RWPE1 (cell line): ENCODE measurements at regions not wholly inside any gene's neighbourhood (a gene's known extent, or its start where the extent isn't known, plus 50 kb on each side); places are given as distances from the start of the nearest gene placed in this dataset.

Experiments used
- CTCF ChIA-PET: fragments of 350-600 bp; sonication (Branson Sonifier 250); formaldehyde crosslinking; extraction: SDS; loops from one replicate; lab custom pipeline; 2021; lab: Yijun Ruan, JAX
- POLR2A ChIA-PET: fragments of 400-600 bp; formaldehyde crosslinking; extraction: SDS; loops from one replicate; lab custom pipeline; 2020; ENCODE audit warnings: antibody characterized with exemption; ENCODE audit not compliant: low non-redundant PET; lab: Yijun Ruan, JAX
- DNase-seq: peaks from one replicate; pipeline ENCODE4 v3.0.0; 2012; ENCODE audit warnings: low spot score
- H3K27ac ChIP-seq: fragments of 450-650 bp; 2 replicates; pipeline ENCODE4 v1.5.1; 2017
- TF ChIP-seq, protein P1 (sequence below): fragments of 450-650 bp; conservative IDR thresholded peaks from 2 replicates; pipeline ENCODE4 v1.5.1; 2017; ENCODE audit warnings: low read depth, mild to moderate bottlenecking

- ChIA-PET POLR2A (no interaction called here), CTCF (no interaction called here)
- TF ChIP-seq, protein P1, sequence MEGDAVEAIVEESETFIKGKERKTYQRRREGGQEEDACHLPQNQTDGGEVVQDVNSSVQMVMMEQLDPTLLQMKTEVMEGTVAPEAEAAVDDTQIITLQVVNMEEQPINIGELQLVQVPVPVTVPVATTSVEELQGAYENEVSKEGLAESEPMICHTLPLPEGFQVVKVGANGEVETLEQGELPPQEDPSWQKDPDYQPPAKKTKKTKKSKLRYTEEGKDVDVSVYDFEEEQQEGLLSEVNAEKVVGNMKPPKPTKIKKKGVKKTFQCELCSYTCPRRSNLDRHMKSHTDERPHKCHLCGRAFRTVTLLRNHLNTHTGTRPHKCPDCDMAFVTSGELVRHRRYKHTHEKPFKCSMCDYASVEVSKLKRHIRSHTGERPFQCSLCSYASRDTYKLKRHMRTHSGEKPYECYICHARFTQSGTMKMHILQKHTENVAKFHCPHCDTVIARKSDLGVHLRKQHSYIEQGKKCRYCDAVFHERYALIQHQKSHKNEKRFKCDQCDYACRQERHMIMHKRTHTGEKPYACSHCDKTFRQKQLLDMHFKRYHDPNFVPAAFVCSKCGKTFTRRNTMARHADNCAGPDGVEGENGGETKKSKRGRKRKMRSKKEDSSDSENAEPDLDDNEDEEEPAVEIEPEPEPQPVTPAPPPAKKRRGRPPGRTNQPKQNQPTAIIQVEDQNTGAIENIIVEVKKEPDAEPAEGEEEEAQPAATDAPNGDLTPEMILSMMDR = no peak
- H3K27ac ChIP-seq = no peak overlapping the region
- DNase-seq = no peak
These were observed 620.9 kb downstream of the TLL1 start for GRCh38 chr4:166493924-166494345.

DNA sequence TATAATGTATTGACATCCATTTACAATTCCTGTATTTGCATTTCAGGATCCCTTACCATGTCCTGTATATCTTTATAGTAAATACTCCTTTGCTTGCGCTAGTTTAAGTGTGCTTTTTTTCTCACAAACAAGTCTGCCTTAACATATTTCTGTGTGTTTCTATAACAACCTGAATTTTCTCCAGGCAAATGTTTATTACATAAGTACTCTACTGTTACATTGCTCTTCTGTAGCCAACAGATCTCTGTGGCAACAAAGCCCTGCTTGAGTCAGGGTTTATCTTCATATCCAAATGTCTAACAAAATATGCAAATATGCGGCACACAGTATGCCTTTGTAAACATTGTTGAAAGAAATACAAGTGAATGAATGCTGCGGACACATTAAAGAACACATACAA, 625.5 kb downstream of the TLL1 start:
- ChIA-PET CTCF (no interaction called here), POLR2A (no interaction called here)
- no peak for DNase-seq
- TF ChIP-seq, protein P1 = no peak
- no peak overlapping the region for H3K27ac ChIP-seq

- DNase-seq = no peak
- CTCF ChIA-PET = no interaction called here
- POLR2A ChIA-PET = no interaction called here
- no peak overlapping the region for H3K27ac ChIP-seq
- TF ChIP-seq, protein P1 = no peak
These were observed 626.8 kb downstream of the TLL1 start for GRCh38 chr4:166499820-166500219.

GRCh38 chr4:166501941-166502382, 628.9 kb downstream of the TLL1 start:
- DNase-seq = peak; percentile 2
- no peak overlapping the region for H3K27ac ChIP-seq
- POLR2A ChIA-PET = no interaction called here
- CTCF ChIA-PET = interaction anchor here (0.6 kb wide), 1 partner anchor 106 kb away, joined by 3 read pairs; no protein-coding TSS in a partner anchor
- TF ChIP-seq, protein P1 = no peak

- no peak for DNase-seq
- TF ChIP-seq, protein P1 = no peak
- ChIA-PET CTCF (interaction anchor here (0.6 kb wide), 1 partner anchor 105 kb away, joined by 3 read pairs; no protein-coding TSS in a partner anchor), POLR2A (no interaction called here)
- H3K27ac ChIP-seq = no peak overlapping the region
These were observed 629.6 kb downstream of the TLL1 start for GRCh38 chr4:166502660-166503059.

DNA sequence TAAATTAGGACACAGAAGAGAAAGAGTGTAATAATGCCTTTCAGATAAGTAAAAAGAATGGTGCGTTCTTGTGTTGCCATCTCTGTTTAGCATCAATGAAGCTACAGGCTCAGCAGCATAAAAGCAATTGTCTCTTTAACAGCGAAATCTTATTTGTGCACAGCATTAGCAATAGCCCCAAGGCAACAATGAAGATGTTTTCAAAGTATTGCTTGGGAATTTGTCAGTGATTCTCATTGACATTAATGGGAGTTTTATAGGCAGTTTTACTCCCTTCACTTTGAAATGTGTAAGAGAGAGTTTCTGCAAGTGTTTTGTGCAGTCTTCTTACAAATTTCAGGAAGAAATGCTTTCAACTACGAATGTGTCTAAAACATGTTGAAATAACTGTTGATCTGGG, 633.0 kb downstream of the TLL1 start:
- ChIA-PET POLR2A (no interaction called here), CTCF (interaction anchor here (0.6 kb wide), 1 partner anchor 1221 kb away, joined by 3 read pairs; no protein-coding TSS in a partner anchor)
- no peak for DNase-seq
- TF ChIP-seq, protein P1 = no peak
- H3K27ac ChIP-seq = no peak overlapping the region

DNA sequence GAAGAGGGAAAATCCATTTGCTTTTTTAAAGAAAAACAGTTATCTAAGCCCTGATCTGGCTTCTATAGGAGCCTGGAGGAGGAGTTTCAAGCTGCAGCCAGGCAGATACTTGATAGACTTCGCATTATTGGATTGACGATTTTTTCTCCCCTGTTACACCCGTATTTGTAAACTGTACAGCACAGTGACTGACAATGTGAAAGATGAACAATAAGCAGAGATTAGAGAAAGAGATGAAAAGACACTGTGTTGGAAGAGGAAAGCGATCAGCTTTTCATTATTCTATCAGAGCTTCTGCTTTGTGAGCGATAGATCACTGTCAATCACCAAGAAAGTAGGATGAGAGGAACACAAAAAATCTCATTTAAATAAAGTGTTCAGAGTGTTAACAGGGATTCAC, 639.2 kb downstream of the TLL1 start:
- ChIA-PET CTCF (no interaction called here), POLR2A (no interaction called here)
- TF ChIP-seq, protein P1 = no peak
- no peak for DNase-seq
- no peak overlapping the region for H3K27ac ChIP-seq
